IPS-15b (cell line): ENCODE measurements at regions not wholly inside any gene's neighbourhood (a gene's known extent, or its start where the extent isn't known, plus 50 kb on each side); places are given as distances from the start of the nearest gene placed in this dataset.
"Not testable (repeated sequence)": the region's sequence is repeated elsewhere in the genome, so short reads cannot be mapped to it uniquely, and the experiment has no call there.

Experiments
- H3K27me3 ChIP-seq: one replicate; pipeline ENCODE4 v1.6.1; 2013; ENCODE audit warnings: low read length; ENCODE audit not compliant: control insufficient read depth, insufficient read depth
- H3K36me3 ChIP-seq: one replicate; pipeline ENCODE4 v1.6.1; 2013; ENCODE audit warnings: low read length; ENCODE audit not compliant: control insufficient read depth, insufficient read depth
- H3K4me1 ChIP-seq: one replicate; pipeline ENCODE4 v1.6.1; 2013; ENCODE audit warnings: mild to moderate bottlenecking, low read length; ENCODE audit not compliant: control insufficient read depth, insufficient read depth
- H3K4me3 ChIP-seq: one replicate; pipeline ENCODE4 v1.5.1; 2013; ENCODE audit warnings: low read depth, low read length
- H3K9ac ChIP-seq: one replicate; pipeline ENCODE4 v1.6.1; 2013; ENCODE audit warnings: low read depth, mild to moderate bottlenecking, low read length
- H3K9me3 ChIP-seq: one replicate; pipeline ENCODE4 v1.6.1; 2013; ENCODE audit warnings: mild to moderate bottlenecking, low read length; ENCODE audit not compliant: control insufficient read depth, insufficient read depth

- H3K9ac ChIP-seq: no peak overlapping the region
- peaks cover 6% of the 10 kb centered on the region for H3K4me1 ChIP-seq
- H3K4me3 ChIP-seq: no peak overlapping the region
- H3K9me3 ChIP-seq: no peaks in the 10 kb centered on the region
- H3K27me3 ChIP-seq: no peaks in the 10 kb centered on the region
- H3K36me3 ChIP-seq: no peaks in the 10 kb centered on the region
Measured at GRCh38 chr3:137131081-137131480, 173.3 kb downstream of the IL20RB start.

DNA sequence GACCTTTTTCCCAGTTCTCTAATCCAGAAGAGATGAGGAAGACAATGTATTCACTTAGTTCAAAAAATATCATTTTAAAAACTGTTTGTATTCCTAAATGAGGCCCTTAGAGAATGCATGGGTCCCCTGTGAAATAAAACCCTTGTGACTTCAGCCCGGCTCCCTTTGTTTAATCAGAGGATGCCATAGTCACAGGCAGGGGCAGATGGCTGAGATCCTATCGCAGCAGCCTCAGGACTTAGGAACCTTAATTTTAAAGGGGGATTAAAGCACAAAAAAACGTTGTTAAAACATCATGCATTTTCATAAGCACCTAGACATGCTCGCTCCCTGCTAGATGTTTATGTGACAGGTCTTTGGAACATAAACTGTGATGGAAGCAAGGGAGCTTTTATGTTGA is 176.6 kb downstream of the IL20RB start:
- Histone ChIP-seq H3K36me3 (no peaks in the 10 kb centered on the region), H3K9ac (no peak overlapping the region), H3K4me3 (no peak overlapping the region), H3K4me1 (peaks cover 6% of the 10 kb centered on the region), H3K27me3 (no peaks in the 10 kb centered on the region), H3K9me3 (no peaks in the 10 kb centered on the region)

- H3K4me3 ChIP-seq: no peak overlapping the region
- no peak overlapping the region for H3K9ac ChIP-seq
- no peaks in the 10 kb centered on the region for H3K27me3 ChIP-seq
- H3K9me3 ChIP-seq: no peaks in the 10 kb centered on the region
- no peaks in the 10 kb centered on the region for H3K36me3 ChIP-seq
- peaks cover 8% of the 10 kb centered on the region for H3K4me1 ChIP-seq
Measured at GRCh38 chr3:137148406-137148805, 190.6 kb downstream of the IL20RB start.

- no peak overlapping the region for H3K4me3 ChIP-seq
- H3K27me3 ChIP-seq: no peaks in the 10 kb centered on the region
- H3K9ac ChIP-seq: no peak overlapping the region
- peaks cover 8% of the 10 kb centered on the region for H3K4me1 ChIP-seq
- H3K9me3 ChIP-seq: no peaks in the 10 kb centered on the region
- H3K36me3 ChIP-seq: no peaks in the 10 kb centered on the region
Measured at GRCh38 chr3:137148917-137149316, 191.1 kb downstream of the IL20RB start.

- H3K9me3 ChIP-seq: no peaks in the 10 kb centered on the region
- no peaks in the 10 kb centered on the region for H3K36me3 ChIP-seq
- H3K4me3 ChIP-seq: no peak overlapping the region
- H3K9ac ChIP-seq: no peak overlapping the region
- no peaks in the 10 kb centered on the region for H3K27me3 ChIP-seq
- H3K4me1 ChIP-seq: peaks cover 8% of the 10 kb centered on the region
Measured at GRCh38 chr3:137150825-137151224, 193.0 kb downstream of the IL20RB start.

- not testable (repeated sequence) for H3K36me3 ChIP-seq, H3K9me3 ChIP-seq, H3K27me3 ChIP-seq, H3K4me1 ChIP-seq, H3K4me3 ChIP-seq, H3K9ac ChIP-seq
Measured at GRCh38 chr3:137153046-137153445, 195.3 kb downstream of the IL20RB start.

GRCh38 chr3:137163241-137163871 is 205.6 kb downstream of the IL20RB start:
- no peak overlapping the region for H3K9ac ChIP-seq
- peaks cover 15% of the 10 kb centered on the region for H3K4me1 ChIP-seq
- no peaks in the 10 kb centered on the region for H3K27me3 ChIP-seq
- H3K4me3 ChIP-seq: no peak overlapping the region
- no peaks in the 10 kb centered on the region for H3K36me3 ChIP-seq
- H3K9me3 ChIP-seq: no peaks in the 10 kb centered on the region

GRCh38 chr3:137163958-137164357 is 206.2 kb downstream of the IL20RB start:
- Histone ChIP-seq H3K9ac (no peak overlapping the region), H3K36me3 (no peaks in the 10 kb centered on the region), H3K9me3 (no peaks in the 10 kb centered on the region), H3K27me3 (no peaks in the 10 kb centered on the region), H3K4me1 (peaks cover 15% of the 10 kb centered on the region), H3K4me3 (no peak overlapping the region)

DNA sequence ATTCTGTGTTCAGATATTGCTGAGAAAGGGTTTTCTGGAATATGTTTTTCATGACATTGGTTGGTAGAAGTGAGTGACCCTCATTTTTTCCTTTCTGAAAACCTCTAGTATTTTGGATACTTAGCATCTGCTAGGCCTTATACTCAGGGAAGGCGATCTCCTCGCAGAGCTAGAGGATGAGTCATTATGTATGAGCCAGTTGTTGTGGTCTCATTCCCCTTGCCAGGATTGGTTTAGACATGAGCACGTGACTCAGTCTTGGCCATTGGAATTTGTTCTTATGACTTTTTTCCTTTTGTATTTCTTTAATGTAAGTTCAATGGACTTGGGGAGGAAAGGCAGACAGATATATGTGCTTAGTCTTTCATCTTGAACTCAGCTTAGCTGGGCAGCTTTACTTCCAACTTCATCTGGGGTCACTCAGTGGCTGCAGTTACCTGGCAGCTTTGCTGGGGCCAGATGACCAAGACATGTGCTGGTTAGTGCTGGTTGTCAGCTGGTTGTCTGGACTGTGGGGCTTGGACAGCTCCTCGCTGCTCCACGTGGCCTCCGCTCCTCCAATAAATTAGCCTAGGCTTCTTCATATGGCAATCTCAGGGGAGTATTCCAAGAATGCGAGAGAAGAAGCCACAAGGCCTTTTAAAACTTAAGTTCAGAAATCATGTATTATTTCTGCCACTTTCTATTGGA is 207.5 kb downstream of the IL20RB start:
- Histone ChIP-seq H3K27me3 (no peaks in the 10 kb centered on the region), H3K4me1 (peaks cover 15% of the 10 kb centered on the region), H3K9me3 (no peaks in the 10 kb centered on the region), H3K4me3 (no peak overlapping the region), H3K9ac (no peak overlapping the region), H3K36me3 (no peaks in the 10 kb centered on the region)

GRCh38 chr3:137171834-137172603 is 214.2 kb downstream of the IL20RB start:
- Histone ChIP-seq H3K4me1 (no peaks in the 10 kb centered on the region), H3K27me3 (no peaks in the 10 kb centered on the region), H3K9ac (no peak overlapping the region), H3K4me3 (no peak overlapping the region), H3K36me3 (no peaks in the 10 kb centered on the region), H3K9me3 (no peaks in the 10 kb centered on the region)

GRCh38 chr3:137172728-137173127 is 214.9 kb downstream of the IL20RB start:
- Histone ChIP-seq H3K27me3 (no peaks in the 10 kb centered on the region), H3K9me3 (no peaks in the 10 kb centered on the region), H3K36me3 (no peaks in the 10 kb centered on the region), H3K4me3 (no peak overlapping the region), H3K9ac (no peak overlapping the region), H3K4me1 (no peaks in the 10 kb centered on the region)

DNA sequence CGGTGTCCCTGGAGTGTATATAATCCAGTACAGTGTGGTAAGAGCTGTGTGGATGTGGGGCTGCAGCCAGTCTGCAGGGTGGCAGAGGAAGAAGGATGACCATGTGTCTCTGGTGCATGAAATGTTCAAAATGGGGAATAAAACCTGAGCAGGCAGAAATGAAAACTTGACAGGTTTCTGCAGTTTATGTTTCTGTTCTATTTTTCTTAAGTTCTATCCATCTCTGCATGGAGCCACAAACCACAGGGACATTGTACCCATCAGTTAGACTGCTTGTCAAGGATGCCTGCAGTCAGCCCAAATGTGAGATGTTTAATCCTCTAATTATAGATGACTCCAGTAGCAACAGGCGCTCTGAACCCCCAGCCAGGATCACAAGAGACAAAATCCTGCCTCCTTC is 216.7 kb downstream of the IL20RB start:
- no peak overlapping the region for H3K4me3 ChIP-seq
- no peaks in the 10 kb centered on the region for H3K9me3 ChIP-seq

More for the DNA sequence above, 216.7 kb downstream of the IL20RB start:
- H3K36me3 ChIP-seq: no peaks in the 10 kb centered on the region
- H3K4me1 ChIP-seq: no peaks in the 10 kb centered on the region
- no peaks in the 10 kb centered on the region for H3K27me3 ChIP-seq
- H3K9ac ChIP-seq: no peak overlapping the region
